ENCODE measurements at regions not wholly inside any gene's neighbourhood (a gene's known extent, or its start where the extent isn't known, plus 50 kb on each side); places are given as distances from the start of the nearest gene placed in this dataset.

- TF ChIP-seq, protein P1, sequence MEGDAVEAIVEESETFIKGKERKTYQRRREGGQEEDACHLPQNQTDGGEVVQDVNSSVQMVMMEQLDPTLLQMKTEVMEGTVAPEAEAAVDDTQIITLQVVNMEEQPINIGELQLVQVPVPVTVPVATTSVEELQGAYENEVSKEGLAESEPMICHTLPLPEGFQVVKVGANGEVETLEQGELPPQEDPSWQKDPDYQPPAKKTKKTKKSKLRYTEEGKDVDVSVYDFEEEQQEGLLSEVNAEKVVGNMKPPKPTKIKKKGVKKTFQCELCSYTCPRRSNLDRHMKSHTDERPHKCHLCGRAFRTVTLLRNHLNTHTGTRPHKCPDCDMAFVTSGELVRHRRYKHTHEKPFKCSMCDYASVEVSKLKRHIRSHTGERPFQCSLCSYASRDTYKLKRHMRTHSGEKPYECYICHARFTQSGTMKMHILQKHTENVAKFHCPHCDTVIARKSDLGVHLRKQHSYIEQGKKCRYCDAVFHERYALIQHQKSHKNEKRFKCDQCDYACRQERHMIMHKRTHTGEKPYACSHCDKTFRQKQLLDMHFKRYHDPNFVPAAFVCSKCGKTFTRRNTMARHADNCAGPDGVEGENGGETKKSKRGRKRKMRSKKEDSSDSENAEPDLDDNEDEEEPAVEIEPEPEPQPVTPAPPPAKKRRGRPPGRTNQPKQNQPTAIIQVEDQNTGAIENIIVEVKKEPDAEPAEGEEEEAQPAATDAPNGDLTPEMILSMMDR (IDR thresholded peaks at IDR 0.05) = no peak
- Histone ChIP-seq H3K27ac (no peak overlapping the region), H3K4me3 (no peak overlapping the region)
- DNase-seq (ENCODE audit: low spot score) = no peak
These were observed 771.4 kb downstream of the OLFM4 start for GRCh38 chr13:53800011-53800410.

- TF ChIP-seq, protein P1 (IDR thresholded peaks at IDR 0.05) = no peak
- no peak overlapping the region for H3K4me3 ChIP-seq
- no peak overlapping the region for H3K27ac ChIP-seq
- no peak for DNase-seq (ENCODE audit: low spot score)
These were observed 778.7 kb downstream of the OLFM4 start for GRCh38 chr13:53807251-53807834.

GRCh38 chr13:53821632-53822031 is 793.0 kb downstream of the OLFM4 start:
- Histone ChIP-seq H3K27ac (no peak overlapping the region), H3K4me3 (peak overlapping the region; percentile 28)
- TF ChIP-seq, protein P1 (IDR thresholded peaks at IDR 0.05) = no peak
- DNase-seq (ENCODE audit: low spot score) = no peak

- no peak overlapping the region for H3K4me3 ChIP-seq
These were observed 793.5 kb downstream of the OLFM4 start for GRCh38 chr13:53822136-53822535.

DNA sequence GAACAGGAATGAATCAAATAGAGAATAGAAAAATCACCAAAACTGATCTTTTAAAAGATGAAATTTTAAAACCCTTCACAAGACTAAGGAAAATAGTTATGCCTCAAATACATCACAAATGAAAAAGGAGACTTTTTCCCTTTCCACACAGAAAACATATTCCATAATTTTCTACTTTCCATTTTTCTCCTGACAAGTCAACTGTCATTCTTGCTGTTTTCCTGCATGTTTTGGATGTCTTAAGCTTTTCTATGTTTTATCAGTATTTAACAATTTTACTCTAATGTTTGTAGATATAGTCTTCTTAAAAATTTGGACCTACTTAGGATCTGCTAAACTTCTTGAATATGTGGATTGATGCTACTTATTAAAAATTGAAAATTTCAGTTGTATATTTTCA is 810.8 kb downstream of the OLFM4 start:
- H3K4me3 ChIP-seq = no peak overlapping the region
- TF ChIP-seq, protein P1 (IDR thresholded peaks at IDR 0.05) = no peak
- no peak for DNase-seq (ENCODE audit: low spot score)
- H3K27ac ChIP-seq = no peak overlapping the region

More at GRCh38 chr13:53822136-53822535, 793.5 kb downstream of the OLFM4 start:
- H3K27ac ChIP-seq = no peak overlapping the region
- DNase-seq (ENCODE audit: low spot score) = no peak
- TF ChIP-seq, protein P1 (IDR thresholded peaks at IDR 0.05) = no peak

GRCh38 chr13:53844473-53845146 is 816.0 kb downstream of the OLFM4 start:
- Histone ChIP-seq H3K27ac (no peak overlapping the region), H3K4me3 (no peak overlapping the region)
- TF ChIP-seq, protein P1 (IDR thresholded peaks at IDR 0.05) = no peak
- DNase-seq (ENCODE audit: low spot score) = no peak

DNA sequence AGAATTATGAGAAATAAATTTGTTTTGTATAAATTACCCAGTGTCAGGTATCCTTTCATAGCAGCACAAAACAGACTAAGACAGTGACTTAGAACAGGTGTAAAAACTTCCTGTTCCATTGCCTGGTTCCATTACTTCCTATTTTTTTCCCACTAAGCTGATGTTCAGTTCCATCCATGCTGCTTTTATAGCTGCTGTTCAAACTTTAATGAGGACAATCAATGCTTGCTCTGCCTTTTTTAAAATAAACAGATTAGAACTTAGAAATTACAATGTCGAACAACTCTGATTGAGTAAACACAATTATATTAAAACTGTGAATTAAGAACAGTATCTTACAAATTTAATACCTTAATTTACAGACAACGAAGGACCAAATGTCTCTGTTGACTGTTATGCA is 818.9 kb downstream of the OLFM4 start:
- TF ChIP-seq, protein P1 (IDR thresholded peaks at IDR 0.05) = no peak
- DNase-seq (ENCODE audit: low spot score) = no peak
- H3K27ac ChIP-seq = no peak overlapping the region

More for the DNA sequence above, 818.9 kb downstream of the OLFM4 start:
- no peak overlapping the region for H3K4me3 ChIP-seq
